Choroid plexus epithelial cell (primary cell): ENCODE measurements at regions not wholly inside any gene's neighbourhood (a gene's known extent, or its start where the extent isn't known, plus 50 kb on each side); places are given as distances from the start of the nearest gene placed in this dataset.

Source experiments
- DNase-seq: peaks from one replicate; pipeline ENCODE4 v3.0.0-alpha.2; 2010; ENCODE audit warnings: low read depth
- H3K4me3 ChIP-seq: 2 replicates; pipeline ENCODE4 v1.5.1; 2011; ENCODE audit warnings: low read depth, mild to moderate bottlenecking, control low read depth, low read length, moderate library complexity
- TF ChIP-seq, protein P1 (sequence below): conservative IDR thresholded peaks from 2 replicates; pipeline ENCODE4 v1.5.1; 2011; ENCODE audit warnings: low read depth, mild to moderate bottlenecking, control low read depth, inconsistent platforms, low read length, moderate library complexity

DNA sequence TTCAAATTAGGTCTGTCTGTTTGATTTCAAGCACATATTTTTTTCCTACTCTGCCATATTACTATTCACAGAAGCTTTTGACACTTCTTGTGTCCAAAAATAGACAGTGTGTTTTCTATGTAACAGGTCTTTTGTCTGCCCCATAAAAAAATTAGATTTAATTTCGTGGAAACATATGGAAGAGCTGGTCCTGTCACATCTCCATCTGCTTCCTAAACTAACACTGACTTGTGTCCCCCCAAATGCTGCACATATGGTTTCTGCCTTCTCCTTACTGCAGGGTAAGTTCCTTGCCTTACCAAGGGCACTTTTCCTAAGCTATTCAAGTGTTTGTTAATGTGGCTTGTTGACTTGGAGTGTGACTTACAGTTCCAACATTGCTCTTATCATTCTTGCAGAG, 340.7 kb upstream of the ARX start:
- no peak overlapping the region for H3K4me3 ChIP-seq
- DNase-seq = no peak
- TF ChIP-seq, protein P1, sequence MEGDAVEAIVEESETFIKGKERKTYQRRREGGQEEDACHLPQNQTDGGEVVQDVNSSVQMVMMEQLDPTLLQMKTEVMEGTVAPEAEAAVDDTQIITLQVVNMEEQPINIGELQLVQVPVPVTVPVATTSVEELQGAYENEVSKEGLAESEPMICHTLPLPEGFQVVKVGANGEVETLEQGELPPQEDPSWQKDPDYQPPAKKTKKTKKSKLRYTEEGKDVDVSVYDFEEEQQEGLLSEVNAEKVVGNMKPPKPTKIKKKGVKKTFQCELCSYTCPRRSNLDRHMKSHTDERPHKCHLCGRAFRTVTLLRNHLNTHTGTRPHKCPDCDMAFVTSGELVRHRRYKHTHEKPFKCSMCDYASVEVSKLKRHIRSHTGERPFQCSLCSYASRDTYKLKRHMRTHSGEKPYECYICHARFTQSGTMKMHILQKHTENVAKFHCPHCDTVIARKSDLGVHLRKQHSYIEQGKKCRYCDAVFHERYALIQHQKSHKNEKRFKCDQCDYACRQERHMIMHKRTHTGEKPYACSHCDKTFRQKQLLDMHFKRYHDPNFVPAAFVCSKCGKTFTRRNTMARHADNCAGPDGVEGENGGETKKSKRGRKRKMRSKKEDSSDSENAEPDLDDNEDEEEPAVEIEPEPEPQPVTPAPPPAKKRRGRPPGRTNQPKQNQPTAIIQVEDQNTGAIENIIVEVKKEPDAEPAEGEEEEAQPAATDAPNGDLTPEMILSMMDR = no peak

DNA sequence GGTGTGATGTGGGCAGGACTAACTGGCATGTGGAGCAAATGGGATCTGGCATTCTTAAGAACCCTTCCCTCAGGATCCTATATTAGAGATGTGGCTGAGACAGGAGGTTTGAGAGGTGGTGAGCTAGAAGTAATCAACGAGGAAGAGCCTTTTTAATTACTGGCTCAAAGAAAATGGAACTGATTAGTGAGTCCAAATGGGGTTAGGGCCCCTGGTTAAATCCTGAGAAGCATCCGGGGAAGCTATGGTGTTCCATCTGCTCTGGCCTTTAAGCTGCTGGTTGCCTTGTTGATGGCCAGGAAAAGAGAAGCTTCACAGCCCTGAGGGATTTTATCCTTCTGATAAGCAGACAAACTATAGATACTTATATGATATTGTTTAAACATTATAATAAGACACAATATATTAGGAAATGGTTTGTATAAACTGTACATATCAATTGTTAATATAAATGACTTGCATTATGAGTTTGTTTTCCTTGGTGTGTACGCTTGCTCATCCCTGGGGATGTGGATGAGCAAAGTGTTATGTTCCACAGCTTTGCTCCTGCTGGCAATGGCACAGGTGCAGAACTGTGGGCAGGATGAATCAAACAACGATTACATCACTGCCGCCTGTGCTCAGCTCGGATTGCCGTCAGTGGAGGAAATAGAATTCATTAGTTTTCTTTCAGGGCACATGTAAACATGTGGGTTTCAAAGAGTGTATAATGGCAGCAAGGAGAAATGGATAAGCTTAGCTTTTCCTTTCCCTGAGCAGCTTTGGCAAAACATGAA, 328.6 kb upstream of the ARX start:
- TF ChIP-seq, protein P1 = no peak
- no peak for DNase-seq

DNA sequence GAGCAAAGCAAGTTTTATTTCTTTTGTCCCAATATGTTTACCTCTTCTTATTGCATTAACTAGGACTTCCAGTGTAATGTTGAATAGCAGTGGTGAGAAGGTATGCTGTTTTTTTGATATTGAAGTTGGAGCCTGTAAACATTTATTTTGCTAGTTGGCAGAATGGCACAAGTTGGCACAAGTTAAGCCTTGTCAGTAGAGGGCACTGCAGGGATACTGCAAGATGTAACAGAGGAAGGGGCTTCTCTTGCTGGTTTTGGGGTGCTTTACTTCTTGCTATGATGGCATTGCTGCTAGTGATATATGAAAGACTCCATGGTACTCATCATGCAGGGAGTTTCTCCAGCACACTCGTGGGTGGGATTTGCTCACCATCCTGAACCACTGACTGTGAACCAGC, 327.3 kb upstream of the ARX start:
- TF ChIP-seq, protein P1 = no peak
- no peak overlapping the region for H3K4me3 ChIP-seq
- DNase-seq = no peak

More for the DNA sequence above, 328.6 kb upstream of the ARX start:
- no peak overlapping the region for H3K4me3 ChIP-seq

DNA sequence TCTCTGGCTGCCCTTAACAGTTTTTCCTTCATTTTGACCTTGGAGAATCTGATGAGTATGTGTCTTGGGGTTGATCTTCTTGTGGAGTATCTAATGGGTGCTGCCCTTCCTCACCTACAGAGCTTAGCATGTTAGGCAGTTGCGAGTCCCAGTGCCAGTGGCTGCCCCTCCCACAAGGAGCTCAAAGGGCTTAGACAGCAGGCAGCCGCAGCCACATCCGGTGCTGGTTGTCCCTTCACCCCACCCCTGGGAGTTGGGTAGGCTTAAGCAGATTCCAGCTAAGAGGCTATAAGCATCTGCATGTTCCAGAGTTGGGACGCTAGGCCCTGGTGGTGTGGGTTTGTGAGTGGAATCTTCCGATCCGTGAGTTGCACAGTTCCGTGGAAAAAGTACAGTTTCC, 322.1 kb upstream of the ARX start:
- H3K4me3 ChIP-seq = no peak overlapping the region
- DNase-seq = no peak
- TF ChIP-seq, protein P1 = no peak

DNA sequence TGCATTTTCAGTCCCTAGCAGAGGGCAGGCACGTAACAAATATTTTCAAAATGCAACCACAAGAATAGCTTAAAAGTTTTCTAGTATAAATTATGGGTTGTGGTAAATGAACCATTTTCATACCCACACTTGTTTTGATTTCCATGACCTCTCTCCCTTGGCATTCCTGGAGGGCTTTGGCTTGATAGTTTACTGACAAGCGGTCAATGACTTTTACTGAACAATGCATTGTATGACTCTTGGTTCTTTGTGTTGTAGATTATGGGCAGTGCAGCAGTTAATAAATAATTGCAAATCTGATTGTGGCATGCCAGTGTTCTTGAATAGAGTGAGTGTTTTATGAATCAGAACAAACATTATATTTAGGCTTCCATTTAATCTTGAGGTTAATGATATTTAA, 285.2 kb upstream of the ARX start:
- no peak for DNase-seq
- no peak overlapping the region for H3K4me3 ChIP-seq
- TF ChIP-seq, protein P1 = no peak

DNA sequence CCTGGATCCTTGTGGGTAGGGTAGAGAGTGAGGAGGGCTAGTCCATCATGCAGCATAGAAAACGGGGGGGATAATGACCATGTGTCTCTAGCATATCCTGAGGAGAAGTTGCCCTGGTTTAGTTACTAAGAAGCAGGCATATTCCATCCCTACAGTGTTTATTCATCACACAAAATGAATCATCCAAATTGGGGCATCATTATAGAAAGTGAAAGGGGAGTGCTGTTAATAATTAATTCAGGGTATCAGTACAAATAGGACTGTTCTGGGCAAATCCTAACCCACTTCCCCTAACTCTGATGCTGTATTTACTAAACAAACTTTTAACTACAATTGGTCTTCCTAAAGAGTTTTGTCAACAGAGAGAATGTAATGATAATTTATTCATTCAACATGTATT, 281.1 kb upstream of the ARX start:
- TF ChIP-seq, protein P1 = no peak
- no peak overlapping the region for H3K4me3 ChIP-seq
- DNase-seq = no peak

DNA sequence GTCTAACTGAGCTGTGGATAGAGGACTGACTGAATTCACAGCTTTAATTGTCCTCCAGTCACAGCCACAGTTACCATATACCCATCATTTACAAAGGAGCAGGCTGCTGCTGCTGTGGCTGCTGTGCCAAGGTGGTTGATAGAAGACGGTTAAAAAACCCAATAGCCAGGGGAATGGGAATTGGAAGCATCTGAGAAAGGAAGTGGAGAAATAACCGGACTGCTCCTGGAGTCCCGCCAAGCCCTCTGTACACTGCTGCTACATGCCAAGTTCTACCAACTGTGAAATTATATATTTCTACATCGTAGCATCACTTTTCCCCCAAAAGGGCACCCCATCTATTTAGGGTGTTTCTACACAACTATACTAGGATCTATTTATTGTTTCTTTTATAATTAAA, 279.7 kb upstream of the ARX start:
- no peak overlapping the region for H3K4me3 ChIP-seq
- TF ChIP-seq, protein P1 = no peak
- DNase-seq = no peak
